ENCODE measurements at regions not wholly inside any gene's neighbourhood (a gene's known extent, or its start where the extent isn't known, plus 50 kb on each side); places are given as distances from the start of the nearest gene placed in this dataset.

- TF ChIP-seq, protein P1, sequence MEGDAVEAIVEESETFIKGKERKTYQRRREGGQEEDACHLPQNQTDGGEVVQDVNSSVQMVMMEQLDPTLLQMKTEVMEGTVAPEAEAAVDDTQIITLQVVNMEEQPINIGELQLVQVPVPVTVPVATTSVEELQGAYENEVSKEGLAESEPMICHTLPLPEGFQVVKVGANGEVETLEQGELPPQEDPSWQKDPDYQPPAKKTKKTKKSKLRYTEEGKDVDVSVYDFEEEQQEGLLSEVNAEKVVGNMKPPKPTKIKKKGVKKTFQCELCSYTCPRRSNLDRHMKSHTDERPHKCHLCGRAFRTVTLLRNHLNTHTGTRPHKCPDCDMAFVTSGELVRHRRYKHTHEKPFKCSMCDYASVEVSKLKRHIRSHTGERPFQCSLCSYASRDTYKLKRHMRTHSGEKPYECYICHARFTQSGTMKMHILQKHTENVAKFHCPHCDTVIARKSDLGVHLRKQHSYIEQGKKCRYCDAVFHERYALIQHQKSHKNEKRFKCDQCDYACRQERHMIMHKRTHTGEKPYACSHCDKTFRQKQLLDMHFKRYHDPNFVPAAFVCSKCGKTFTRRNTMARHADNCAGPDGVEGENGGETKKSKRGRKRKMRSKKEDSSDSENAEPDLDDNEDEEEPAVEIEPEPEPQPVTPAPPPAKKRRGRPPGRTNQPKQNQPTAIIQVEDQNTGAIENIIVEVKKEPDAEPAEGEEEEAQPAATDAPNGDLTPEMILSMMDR (IDR thresholded peaks at IDR 0.05), result no peak
- TF ChIP-seq POLR2A (IDR thresholded peaks at IDR 0.05), result no peak
- no peaks in the 10 kb centered on the region for H3K27me3 ChIP-seq
- no peaks in the 10 kb centered on the region for H3K9me3 ChIP-seq
- H3K27ac ChIP-seq, result no peak overlapping the region
- no peaks in the 10 kb centered on the region for H3K36me3 ChIP-seq (ENCODE audit: low read depth, missing control alignments)
- WGBS, 2 donors, result 82 to 89% methylated on average over 1 of the region's 1 CpG
- intact Hi-C loops (cut with DNase I; ENCODE audit: low total_unique reads), result no loop called here
- no peak for DNase-seq
- H3K4me3 ChIP-seq, result no peak overlapping the region
- H3K4me1 ChIP-seq, result no peaks in the 10 kb centered on the region
Observed at GRCh38 chr22:34599567-34599966, 466.4 kb upstream of the ISX start.

- TF ChIP-seq, protein P1 (IDR thresholded peaks at IDR 0.05), result no peak
- no peak for TF ChIP-seq POLR2A (IDR thresholded peaks at IDR 0.05)
- 72 to 73% methylated on average over 3 of the region's 3 CpGs for WGBS, 2 donors
- intact Hi-C loops (cut with DNase I; ENCODE audit: low total_unique reads), result no loop called here
Observed at GRCh38 chr22:34604312-34604711, 461.6 kb upstream of the ISX start.

DNA sequence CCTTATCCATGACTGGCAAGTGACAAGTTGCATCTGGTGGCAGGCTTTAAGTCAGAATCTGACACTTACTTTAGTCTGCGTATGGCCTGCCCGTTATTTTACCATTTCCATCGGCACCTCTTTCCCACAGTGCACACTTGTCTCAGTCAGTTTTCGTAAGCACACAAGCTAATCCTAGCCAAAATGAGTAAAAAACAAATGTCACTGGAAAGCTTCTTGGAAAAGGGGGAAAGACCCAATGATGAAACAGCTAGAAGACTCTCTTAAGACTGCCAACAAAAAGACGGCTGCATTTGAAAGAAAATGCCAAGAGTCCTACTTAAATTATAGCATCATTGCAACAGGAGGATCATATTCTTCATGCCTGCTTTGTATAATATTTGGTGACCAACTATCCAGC is 457.9 kb upstream of the ISX start:
- Histone ChIP-seq H3K36me3 (ENCODE audit: low read depth, missing control alignments) (no peaks in the 10 kb centered on the region), H3K27me3 (no peaks in the 10 kb centered on the region), H3K4me3 (no peak overlapping the region), H3K4me1 (no peaks in the 10 kb centered on the region), H3K9me3 (no peaks in the 10 kb centered on the region), H3K27ac (no peak overlapping the region)
- DNase-seq, result no peak
- 81 to 89% methylated on average over 5 of the region's 5 CpGs for WGBS, 2 donors
- intact Hi-C loops (cut with DNase I; ENCODE audit: low total_unique reads), result no loop called here
- TF ChIP-seq, protein P1 (IDR thresholded peaks at IDR 0.05), result no peak
- no peak for TF ChIP-seq POLR2A (IDR thresholded peaks at IDR 0.05)

More at GRCh38 chr22:34604312-34604711, 461.6 kb upstream of the ISX start:
- Histone ChIP-seq H3K4me3 (no peak overlapping the region), H3K4me1 (no peaks in the 10 kb centered on the region), H3K36me3 (ENCODE audit: low read depth, missing control alignments) (no peaks in the 10 kb centered on the region), H3K27me3 (no peaks in the 10 kb centered on the region), H3K9me3 (no peaks in the 10 kb centered on the region), H3K27ac (no peak overlapping the region)
- no peak for DNase-seq

DNA sequence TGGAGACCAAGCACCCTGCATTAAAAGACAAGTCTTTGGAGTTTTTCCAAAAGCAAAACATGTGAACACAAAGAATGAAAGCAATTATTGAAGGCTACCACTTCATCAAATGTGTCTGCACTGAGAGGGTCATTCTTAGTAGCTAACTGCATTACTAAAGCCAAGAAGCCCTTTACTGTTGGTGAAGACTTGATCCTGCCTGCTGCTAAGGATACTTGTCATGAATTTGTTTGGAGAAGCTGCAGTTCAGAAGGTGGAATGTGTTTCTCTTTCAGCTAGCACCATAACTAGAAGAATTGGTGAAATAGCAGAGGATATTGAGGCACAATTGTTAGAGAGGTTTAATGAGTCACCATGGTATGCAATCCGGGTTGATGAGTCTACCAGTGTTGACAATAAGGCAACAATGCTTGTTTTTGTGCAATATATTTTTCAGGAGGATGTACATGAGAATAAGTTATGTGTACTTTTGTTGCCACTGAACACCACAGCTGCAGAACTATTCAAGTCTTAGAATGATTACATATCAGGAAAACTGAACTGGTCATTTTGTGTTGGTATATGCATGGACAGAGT is 457.3 kb upstream of the ISX start:
- TF ChIP-seq, protein P1 (IDR thresholded peaks at IDR 0.05), result no peak
- no peak for TF ChIP-seq POLR2A (IDR thresholded peaks at IDR 0.05)
- Histone ChIP-seq H3K27ac (no peak overlapping the region), H3K27me3 (no peaks in the 10 kb centered on the region), H3K9me3 (no peaks in the 10 kb centered on the region), H3K36me3 (ENCODE audit: low read depth, missing control alignments) (no peaks in the 10 kb centered on the region), H3K4me1 (no peaks in the 10 kb centered on the region), H3K4me3 (no peak overlapping the region)
- 67 to 77% methylated on average over 1 of the region's 1 CpG for WGBS, 2 donors
- intact Hi-C loops (cut with DNase I; ENCODE audit: low total_unique reads), result no loop called here
- no peak for DNase-seq

DNA sequence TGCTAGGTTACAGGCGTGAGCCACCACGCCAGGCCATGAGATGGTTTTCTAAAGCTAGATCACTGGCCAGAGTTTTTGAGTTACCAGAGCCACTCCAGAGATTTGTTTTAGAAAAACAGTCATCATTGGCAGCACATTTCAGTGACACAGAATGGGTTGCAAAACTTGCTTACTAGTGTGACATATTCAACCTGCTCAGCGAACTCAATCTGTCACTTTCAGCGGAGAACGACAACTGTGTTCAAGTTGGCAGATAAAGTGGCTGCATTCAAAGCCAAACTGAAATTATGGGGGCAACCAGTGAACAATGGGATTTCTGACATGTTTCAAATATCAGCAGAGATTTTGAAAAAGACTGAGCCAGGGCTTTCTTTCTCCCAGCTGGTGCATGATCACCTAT is 456.3 kb upstream of the ISX start:
- Histone ChIP-seq H3K36me3 (ENCODE audit: low read depth, missing control alignments) (no peaks in the 10 kb centered on the region), H3K27ac (no peak overlapping the region), H3K9me3 (no peaks in the 10 kb centered on the region), H3K4me1 (no peaks in the 10 kb centered on the region), H3K4me3 (no peak overlapping the region), H3K27me3 (no peaks in the 10 kb centered on the region)
- WGBS, 2 donors, result 89 to 95% methylated on average over 5 of the region's 5 CpGs
- TF ChIP-seq, protein P1 (IDR thresholded peaks at IDR 0.05), result no peak
- intact Hi-C loops (cut with DNase I; ENCODE audit: low total_unique reads), result no loop called here
- DNase-seq, result no peak

Measured in testis (tissue), 2 donors.